ENCODE measurements at regions not wholly inside any gene's neighbourhood (a gene's known extent, or its start where the extent isn't known, plus 50 kb on each side); places are given as distances from the start of the nearest gene placed in this dataset.

GRCh38 chr6:140590641-140591040 is 1216.2 kb upstream of the CITED2 start:
- TF ChIP-seq E2F4 (CRISPR knock-in tag; IDR thresholded peaks at IDR 0.05; ENCODE audit: low read depth): no peak
- no peak for TF ChIP-seq CTCF (IDR thresholded peaks at IDR 0.05 in 2 of 3, conservative IDR thresholded peaks at IDR 0.05 in 1 of 3; ENCODE audit: insufficient read depth in 2 of 3, low read depth in 1 of 3, low read length in 3 of 3)
- no peak for TF ChIP-seq ZNF609 (CRISPR knock-in tag; IDR thresholded peaks at IDR 0.05; ENCODE audit: borderline replicate concordance)
- TF ChIP-seq MED1 (CRISPR knock-in tag; IDR thresholded peaks at IDR 0.05; ENCODE audit: borderline replicate concordance): no peak
- no peak for TF ChIP-seq GABPA (tag; conservative IDR thresholded peaks at IDR 0.05; ENCODE audit: low read depth)
- TF ChIP-seq ELF1 (tag; IDR thresholded peaks at IDR 0.05): no peak
- TF ChIP-seq ZKSCAN1 (IDR thresholded peaks at IDR 0.05; ENCODE audit: low read depth, low read length): no peak
- no peak for TF ChIP-seq REST (IDR thresholded peaks at IDR 0.05; ENCODE audit: borderline replicate concordance)
- TF ChIP-seq REST (CRISPR knock-in tag; IDR thresholded peaks at IDR 0.05; ENCODE audit: low read depth): no peak

Measured in K562 (cell line).